GM23338 (cell line): ENCODE measurements at regions not wholly inside any gene's neighbourhood (a gene's known extent, or its start where the extent isn't known, plus 50 kb on each side); places are given as distances from the start of the nearest gene placed in this dataset.
"Not testable (repeated sequence)": the region's sequence is repeated elsewhere in the genome, so short reads cannot be mapped to it uniquely, and the experiment has no call there.

ENCODE experiments used
- ATAC-seq: fragments of 200-7000 bp; cut with Tn5 transposase; 3 replicates; pipeline ENCODE4 v1.9.1; 2020
- DNase-seq: peaks from one replicate; pipeline ENCODE4 v3.0.0-alpha.2; 2015; ENCODE audit warnings: low spot score
- H2AFZ ChIP-seq: fragments of 200-600 bp; sonication (generic); 2 replicates; pipeline ENCODE4 v1.8.0; 2016; ENCODE audit warnings: antibody characterized with exemption, mild to moderate bottlenecking, moderate library complexity
- H3F3A ChIP-seq: fragments of 200-600 bp; sonication (generic); replicated peaks from 2 replicates; pipeline ENCODE4 v1.8.0; 2017; ENCODE audit warnings: antibody characterized with exemption, mixed run types, low read depth
- H3K27ac ChIP-seq: fragments of 200-600 bp; sonication (generic); 2 replicates; pipeline ENCODE4 v1.6.1; 2016; ENCODE audit warnings: low read depth
- H3K27me3 ChIP-seq: fragments of 200-600 bp; sonication (generic); 2 replicates; pipeline ENCODE4 v1.8.0; 2016; ENCODE audit warnings: mild to moderate bottlenecking, mixed run types, moderate library complexity; ENCODE audit not compliant: insufficient read depth
- H3K36me3 ChIP-seq: fragments of 200-600 bp; sonication (generic); 2 replicates; pipeline ENCODE4 v1.8.0; 2016; ENCODE audit warnings: mild to moderate bottlenecking; ENCODE audit not compliant: insufficient read depth
- H3K4me1 ChIP-seq: fragments of 200-600 bp; sonication (generic); 2 replicates; pipeline ENCODE4 v1.8.0; 2016; ENCODE audit warnings: mild to moderate bottlenecking, moderate library complexity; ENCODE audit not compliant: insufficient read depth
- H3K4me2 ChIP-seq: fragments of 200-600 bp; sonication (generic); 2 replicates; pipeline ENCODE4 v1.7.1; 2017; ENCODE audit warnings: mixed run types
- H3K4me3 ChIP-seq: fragments of 200-600 bp; sonication (generic); 2 replicates; pipeline ENCODE4 v1.6.1; 2016; ENCODE audit warnings: mixed run types
- H3K79me2 ChIP-seq: fragments of 200-600 bp; sonication (generic); replicated peaks from 2 replicates; pipeline ENCODE4 v1.8.0; 2017; ENCODE audit warnings: mild to moderate bottlenecking; ENCODE audit not compliant: insufficient read depth
- H3K9me2 ChIP-seq: fragments of 200-600 bp; sonication (generic); 2 replicates; pipeline ENCODE4 v1.8.0; 2017; ENCODE audit not compliant: insufficient read depth
- H4K20me1 ChIP-seq: fragments of 200-600 bp; sonication (generic); replicated peaks from 2 replicates; pipeline ENCODE4 v1.8.0; 2017; ENCODE audit warnings: mild to moderate bottlenecking; ENCODE audit not compliant: insufficient read depth
- H3K27ac Mint-ChIP-seq: 2 replicates; pipeline ENCODE4 v1.8.0; 2020; ENCODE audit warnings: inconsistent platforms, mild to moderate bottlenecking, moderate library complexity, mixed read lengths
- H3K27me3 Mint-ChIP-seq: 3 replicates; pipeline ENCODE4 v1.8.0; 2022; ENCODE audit warnings: low read depth, mild to moderate bottlenecking, moderate library complexity, mixed read lengths, inconsistent platforms; ENCODE audit not compliant: insufficient read depth, poor library complexity
- H3K36me3 Mint-ChIP-seq: 3 replicates; pipeline ENCODE4 v1.8.0; 2021; ENCODE audit warnings: low read depth, mild to moderate bottlenecking, inconsistent platforms, moderate library complexity, mixed read lengths
- H3K4me1 Mint-ChIP-seq: 3 replicates; pipeline ENCODE4 v1.8.0; 2020; ENCODE audit warnings: mild to moderate bottlenecking, inconsistent platforms, mixed read lengths
- H3K4me3 Mint-ChIP-seq: 3 replicates; pipeline ENCODE4 v1.8.0; 2021; ENCODE audit warnings: moderate library complexity, mild to moderate bottlenecking, inconsistent platforms, mixed read lengths
- H3K9me3 Mint-ChIP-seq: 3 replicates; pipeline ENCODE4 v1.8.0; 2020; ENCODE audit warnings: moderate library complexity, mild to moderate bottlenecking, inconsistent platforms, mixed read lengths
- CREB1 ChIP-seq: fragments of 250-450 bp; sonication (Bioruptor Pico); IDR thresholded peaks from 2 replicates; pipeline ENCODE4 v1.5.0; 2020; ENCODE audit warnings: low read depth, mild to moderate bottlenecking, moderate library complexity
- EZH2 ChIP-seq: fragments of 200-600 bp; sonication (generic); IDR thresholded peaks from one replicate; pipeline ENCODE4 v1.8.0; 2017; ENCODE audit warnings: antibody characterized with exemption, mild to moderate bottlenecking, low read depth; ENCODE audit not compliant: unreplicated experiment
- EZH2phosphoT487 ChIP-seq: fragments of 200-600 bp; sonication (generic); IDR thresholded peaks from one replicate; pipeline ENCODE4 v1.8.1; 2018; ENCODE audit warnings: antibody characterized with exemption; ENCODE audit not compliant: unreplicated experiment
- JUNB ChIP-seq: IDR thresholded peaks from one replicate; pipeline ENCODE4 v1.6.1; 2016; ENCODE audit warnings: antibody characterized with exemption; ENCODE audit not compliant: unreplicated experiment
- NANOG ChIP-seq: IDR thresholded peaks from 2 replicates; pipeline ENCODE4 v1.6.1; 2016; ENCODE audit warnings: antibody characterized with exemption, borderline replicate concordance
- STAT1 ChIP-seq: IDR thresholded peaks from one replicate; pipeline ENCODE4 v1.6.1; 2016; ENCODE audit warnings: antibody characterized with exemption; ENCODE audit not compliant: unreplicated experiment
- ZNF114 ChIP-seq: fragments of 250-450 bp; sonication (Bioruptor Pico); IDR thresholded peaks from 2 replicates; pipeline ENCODE4 v1.5.0; 2020; ENCODE audit warnings: mild to moderate bottlenecking, moderate library complexity
- ZNF331 ChIP-seq: fragments of 250-450 bp; sonication (Bioruptor Pico); IDR thresholded peaks from 2 replicates; pipeline ENCODE4 v1.5.0; 2020; ENCODE audit warnings: low read depth, mild to moderate bottlenecking, moderate library complexity
- TF ChIP-seq, protein P1 (sequence below): IDR thresholded peaks from one replicate; pipeline ENCODE4 v1.6.1; 2018; ENCODE audit warnings: antibody characterized with exemption; ENCODE audit not compliant: unreplicated experiment

DNA sequence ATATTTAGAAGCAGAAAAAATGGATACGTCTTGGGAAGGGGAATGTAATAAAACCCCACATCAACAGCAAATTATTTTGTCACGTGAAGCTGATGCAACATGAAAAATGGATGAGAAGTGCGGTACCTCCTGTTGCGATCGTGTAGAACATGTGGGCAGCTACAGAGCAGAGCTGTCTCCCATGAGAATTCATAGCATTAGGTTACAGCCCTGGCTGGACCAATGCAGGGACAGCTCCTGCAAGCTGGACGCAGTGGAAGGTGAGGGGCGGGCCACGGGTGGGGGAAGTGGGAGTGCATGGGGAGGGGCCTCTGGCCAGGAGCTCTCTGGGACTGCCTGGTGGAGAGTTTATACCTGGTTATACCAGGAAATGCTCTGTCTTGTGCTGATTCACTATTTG lies 120.3 kb downstream of the GATA3 start (continued):
- TF ChIP-seq, protein P1, sequence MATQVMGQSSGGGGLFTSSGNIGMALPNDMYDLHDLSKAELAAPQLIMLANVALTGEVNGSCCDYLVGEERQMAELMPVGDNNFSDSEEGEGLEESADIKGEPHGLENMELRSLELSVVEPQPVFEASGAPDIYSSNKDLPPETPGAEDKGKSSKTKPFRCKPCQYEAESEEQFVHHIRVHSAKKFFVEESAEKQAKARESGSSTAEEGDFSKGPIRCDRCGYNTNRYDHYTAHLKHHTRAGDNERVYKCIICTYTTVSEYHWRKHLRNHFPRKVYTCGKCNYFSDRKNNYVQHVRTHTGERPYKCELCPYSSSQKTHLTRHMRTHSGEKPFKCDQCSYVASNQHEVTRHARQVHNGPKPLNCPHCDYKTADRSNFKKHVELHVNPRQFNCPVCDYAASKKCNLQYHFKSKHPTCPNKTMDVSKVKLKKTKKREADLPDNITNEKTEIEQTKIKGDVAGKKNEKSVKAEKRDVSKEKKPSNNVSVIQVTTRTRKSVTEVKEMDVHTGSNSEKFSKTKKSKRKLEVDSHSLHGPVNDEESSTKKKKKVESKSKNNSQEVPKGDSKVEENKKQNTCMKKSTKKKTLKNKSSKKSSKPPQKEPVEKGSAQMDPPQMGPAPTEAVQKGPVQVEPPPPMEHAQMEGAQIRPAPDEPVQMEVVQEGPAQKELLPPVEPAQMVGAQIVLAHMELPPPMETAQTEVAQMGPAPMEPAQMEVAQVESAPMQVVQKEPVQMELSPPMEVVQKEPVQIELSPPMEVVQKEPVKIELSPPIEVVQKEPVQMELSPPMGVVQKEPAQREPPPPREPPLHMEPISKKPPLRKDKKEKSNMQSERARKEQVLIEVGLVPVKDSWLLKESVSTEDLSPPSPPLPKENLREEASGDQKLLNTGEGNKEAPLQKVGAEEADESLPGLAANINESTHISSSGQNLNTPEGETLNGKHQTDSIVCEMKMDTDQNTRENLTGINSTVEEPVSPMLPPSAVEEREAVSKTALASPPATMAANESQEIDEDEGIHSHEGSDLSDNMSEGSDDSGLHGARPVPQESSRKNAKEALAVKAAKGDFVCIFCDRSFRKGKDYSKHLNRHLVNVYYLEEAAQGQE: no peak
- TF ChIP-seq ZNF114 (CRISPR knock-in tag): no peak
- TF ChIP-seq EZH2: no peak
- no peak for TF ChIP-seq EZH2phosphoT487

DNA sequence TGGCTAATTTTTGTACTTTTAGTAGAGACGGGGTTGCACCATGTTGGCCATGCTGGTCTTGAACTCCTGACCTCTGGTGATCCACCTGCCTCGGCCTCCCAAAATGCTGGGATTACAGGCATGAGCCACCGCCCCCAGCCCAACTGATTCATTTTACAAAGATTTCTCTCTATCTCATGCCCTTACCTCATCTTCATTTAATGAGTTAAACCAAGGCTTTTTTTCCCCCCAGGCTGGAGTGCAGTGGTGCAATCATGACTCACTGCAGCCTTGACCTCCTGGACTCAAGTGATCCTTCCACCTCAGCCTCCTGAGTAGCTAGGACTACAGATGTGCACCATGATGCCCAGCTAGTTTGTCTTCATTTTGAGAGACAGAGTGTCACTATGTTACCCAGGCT lies 123.0 kb downstream of the GATA3 start:
- not testable (repeated sequence) for ATAC-seq, H3K4me2 ChIP-seq, H3K4me1 ChIP-seq, H3K4me3 Mint-ChIP-seq, H3K79me2 ChIP-seq, H3K27me3 Mint-ChIP-seq, H3K4me3 ChIP-seq, H2AFZ ChIP-seq, H3F3A ChIP-seq, H3K4me1 Mint-ChIP-seq, H3K36me3 Mint-ChIP-seq, H3K36me3 ChIP-seq, DNase-seq, H3K27ac ChIP-seq, H3K9me2 ChIP-seq, H3K27me3 ChIP-seq, H4K20me1 ChIP-seq, H3K27ac Mint-ChIP-seq, H3K9me3 Mint-ChIP-seq

DNA sequence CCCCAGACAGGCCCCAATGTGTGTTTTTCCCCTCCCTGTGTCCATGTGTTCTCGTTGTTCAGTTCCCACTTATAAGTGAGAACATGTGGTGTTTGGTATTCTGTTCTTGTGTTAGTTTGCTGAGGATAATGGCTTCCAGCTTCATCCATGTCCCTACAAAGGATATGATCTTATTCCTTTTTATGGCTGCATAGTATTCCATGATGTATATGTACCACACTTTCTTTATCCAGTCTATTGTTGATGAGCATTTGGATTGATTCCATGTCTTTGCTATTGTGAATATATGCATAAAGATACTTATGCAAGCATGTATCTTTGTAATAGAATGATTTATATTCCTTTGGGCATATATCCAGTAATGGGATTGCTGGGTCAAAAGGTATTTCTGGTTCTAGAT lies 125.3 kb downstream of the GATA3 start:
- H3K79me2 ChIP-seq, H3K4me2 ChIP-seq, H3K36me3 Mint-ChIP-seq, H3K4me3 Mint-ChIP-seq, H3K27me3 Mint-ChIP-seq, H3K9me3 Mint-ChIP-seq, H3K9me2 ChIP-seq, H3K4me1 ChIP-seq, H3K27ac Mint-ChIP-seq, H3F3A ChIP-seq, DNase-seq, ATAC-seq, H2AFZ ChIP-seq, H4K20me1 ChIP-seq, H3K4me3 ChIP-seq, H3K27me3 ChIP-seq, H3K27ac ChIP-seq, H3K36me3 ChIP-seq: not testable (repeated sequence)
- peaks cover 20% of the 10 kb centered on the region for H3K4me1 Mint-ChIP-seq

DNA sequence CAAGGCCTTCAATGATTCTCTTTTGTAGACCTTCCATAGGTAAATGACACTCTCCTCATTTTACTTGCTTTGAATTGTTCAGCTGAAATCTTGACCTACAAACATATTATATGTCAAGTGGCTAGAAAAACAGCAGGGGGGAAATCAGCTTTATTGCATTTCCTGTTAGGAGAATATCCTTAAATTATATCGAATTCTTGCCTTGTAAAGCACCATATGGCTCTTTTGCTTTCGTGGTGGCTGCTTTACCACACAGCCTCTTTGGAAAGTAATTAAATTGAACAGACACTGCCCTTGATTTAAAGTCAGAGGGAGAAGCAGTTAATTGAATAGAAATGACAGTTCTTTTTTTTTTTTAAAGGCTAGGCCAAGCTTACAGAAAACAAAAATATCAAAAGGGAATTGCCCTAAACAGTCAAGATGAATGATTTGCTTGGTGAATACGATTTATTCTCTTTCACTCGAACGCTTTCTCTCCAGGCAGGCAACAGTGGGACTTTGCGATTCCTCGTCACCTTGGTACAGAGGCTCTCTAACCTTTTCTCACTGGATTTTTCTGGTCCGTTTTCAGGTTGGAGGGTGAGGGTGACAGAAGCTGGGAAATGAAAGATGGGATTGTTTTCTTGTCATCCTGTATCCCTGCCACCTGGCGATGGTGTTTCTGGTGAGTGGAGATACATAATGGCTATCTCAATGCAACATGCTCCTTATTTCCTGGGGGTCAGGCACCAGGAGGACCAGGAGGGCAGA lies 126.0 kb downstream of the GATA3 start:
- ATAC-seq: no peak
- no peaks in the 10 kb centered on the region for H4K20me1 ChIP-seq
- TF ChIP-seq EZH2phosphoT487: no peak
- TF ChIP-seq ZNF331: no peak
- no peak for TF ChIP-seq NANOG
- no peak for TF ChIP-seq CREB1 (CRISPR knock-in tag)
- TF ChIP-seq STAT1: no peak
- TF ChIP-seq JUNB: no peak

More for the DNA sequence above, 126.0 kb downstream of the GATA3 start:
- Histone ChIP-seq H3K27me3 (no peaks in the 10 kb centered on the region), H3K79me2 (no peaks in the 10 kb centered on the region), H3K9me2 (no peaks in the 10 kb centered on the region; the same call in 1 of the 2 replicates), H3K4me1 (0 out of 2 replicates have a peak, but pooled peaks cover 3% of the 10 kb centered on the region), H3K27ac (no peak overlapping the region), H2AFZ (no peak overlapping the region), H3K4me3 (no peak overlapping the region), H3K4me2 (no peak overlapping the region), H3K36me3 (no peaks in the 10 kb centered on the region), H3F3A (no peaks in the 10 kb centered on the region)
- no peak overlapping the region for H3K27ac Mint-ChIP-seq
- H3K4me1 Mint-ChIP-seq: peaks cover 20% of the 10 kb centered on the region
- peaks cover 2% of the 10 kb centered on the region for H3K27me3 Mint-ChIP-seq
- no peak overlapping the region for H3K4me3 Mint-ChIP-seq
- H3K9me3 Mint-ChIP-seq: no peaks in the 10 kb centered on the region
- no peak for DNase-seq
- no peaks in the 10 kb centered on the region for H3K36me3 Mint-ChIP-seq
